Natural killer cell (primary cell): ENCODE measurements at regions not wholly inside any gene's neighbourhood (a gene's known extent, or its start where the extent isn't known, plus 50 kb on each side); places are given as distances from the start of the nearest gene placed in this dataset.

Experiments
- ATAC-seq, 3 donors: fragments of 150-1000 bp in 2 of 3; fragments of 200-7000 bp in 1 of 3; cut with Tn5 transposase; 1 replicate in 1 of 3; 2 replicates in 2 of 3; pipeline ENCODE4 v1.10.0; 2021; ENCODE audit warnings: mild to moderate bottlenecking in 2 of 3, moderate library complexity in 2 of 3
- DNase-seq, 2 donors: peaks; one replicate each; pipeline versions ENCODE4 v3.0.0 to v3.0.0-alpha.2; 2013 to 2021; ENCODE audit warnings: mixed read lengths in 1 of 2
- H3K27ac ChIP-seq: one replicate; pipeline ENCODE4 v1.5.1; 2013; ENCODE audit warnings: mild to moderate bottlenecking, low read length
- H3K27me3 ChIP-seq: one replicate; pipeline ENCODE4 v1.6.1; 2013; ENCODE audit warnings: low read length; ENCODE audit not compliant: control insufficient read depth, insufficient read depth
- H3K36me3 ChIP-seq: one replicate; pipeline ENCODE4 v1.6.1; 2013; ENCODE audit warnings: low read length; ENCODE audit not compliant: control insufficient read depth, insufficient read depth
- H3K4me1 ChIP-seq: one replicate; pipeline ENCODE4 v1.6.1; 2013; ENCODE audit warnings: low read length; ENCODE audit not compliant: control insufficient read depth, insufficient read depth
- H3K4me3 ChIP-seq: one replicate; pipeline ENCODE4 v1.5.1; 2013; ENCODE audit warnings: low read length
- H3K9me3 ChIP-seq: one replicate; pipeline ENCODE4 v1.6.1; 2013; ENCODE audit warnings: low read length; ENCODE audit not compliant: control insufficient read depth, insufficient read depth
- H3K27ac Mint-ChIP-seq, 2 donors: one replicate each; pipeline ENCODE4 v1.8.0; 2022; ENCODE audit warnings: mild to moderate bottlenecking in 2 of 2, mixed read lengths in 2 of 2, moderate library complexity in 1 of 2
- H3K27me3 Mint-ChIP-seq, 2 donors: one replicate each; pipeline ENCODE4 v1.8.0; 2022; ENCODE audit warnings: low read depth in 2 of 2, mixed read lengths in 2 of 2
- H3K36me3 Mint-ChIP-seq: one replicate; pipeline ENCODE4 v1.8.0; 2022; ENCODE audit warnings: mixed read lengths
- H3K4me1 Mint-ChIP-seq, 2 donors: one replicate each; pipeline ENCODE4 v1.8.0; 2022; ENCODE audit warnings: mixed read lengths in 2 of 2
- H3K4me3 Mint-ChIP-seq: one replicate; pipeline ENCODE4 v1.8.0; 2022; ENCODE audit warnings: mild to moderate bottlenecking, moderate library complexity, mixed read lengths
- H3K9me3 Mint-ChIP-seq, 2 donors: one replicate each; pipeline ENCODE4 v1.8.0; 2022; ENCODE audit warnings: mixed read lengths in 2 of 2
- CTCF ChIP-seq: fragments of 200-600 bp; IDR thresholded peaks from one replicate; pipeline ENCODE4 v1.8.0; 2022; ENCODE audit warnings: antibody characterized with exemption
- WGBS: methylation state at CpG from one replicate; pipeline ENCODE4 v1.1.7; 2013; ENCODE audit warnings: missing lambda C conversion rate; ENCODE audit not compliant: insufficient coverage; 5-methylcytosine and 5-hydroxymethylcytosine counted together
- intact Hi-C: fragments of 100-400 bp; cut with micrococcal nuclease; formaldehyde crosslinking; loops from one replicate; pipeline ENCODE4 v1.14.2; 2022

GRCh38 chr2:41410011-41410410, 637.8 kb upstream of the PKDCC start:
- Mint-ChIP-seq H3K4me3 (no peak overlapping the region), H3K4me1 (peaks cover 8% of the 10 kb centered on the region in 2 donors), H3K36me3 (no peaks in the 10 kb centered on the region), H3K27me3 (peaks cover 3 to 5% of the 10 kb centered on the region in 2 donors), H3K27ac (no peak overlapping the region), H3K9me3 (no peaks in the 10 kb centered on the region)
- Histone ChIP-seq H3K36me3 (no peaks in the 10 kb centered on the region), H3K4me3 (no peak overlapping the region), H3K27me3 (no peaks in the 10 kb centered on the region), H3K27ac (no peak overlapping the region), H3K9me3 (no peaks in the 10 kb centered on the region), H3K4me1 (no peaks in the 10 kb centered on the region)
- no peak for TF ChIP-seq CTCF
- intact Hi-C loops, result no loop called here
- 76% methylated on average over 3 of the region's 3 CpGs for WGBS
- DNase-seq, result no peak
- ATAC-seq, result no peak

- Mint-ChIP-seq H3K27me3 (peaks cover 3 to 5% of the 10 kb centered on the region in 2 donors), H3K4me1 (peaks cover 8 to 9% of the 10 kb centered on the region in 2 donors), H3K4me3 (no peak overlapping the region), H3K27ac (no peak overlapping the region), H3K36me3 (no peaks in the 10 kb centered on the region), H3K9me3 (no peaks in the 10 kb centered on the region)
- intact Hi-C loops, result loop anchor here (1.0 to 2.0 kb wide), 2 partner anchors 83 to 285 kb away; no protein-coding TSS in a partner anchor
- no peak overlapping the region for H3K27ac ChIP-seq
- H3K9me3 ChIP-seq, result no peaks in the 10 kb centered on the region
- ATAC-seq, result no peak
- H3K4me3 ChIP-seq, result no peak overlapping the region
- WGBS, result 72% methylated on average over 3 of the region's 4 CpGs
- TF ChIP-seq CTCF, result no peak
- H3K36me3 ChIP-seq, result no peaks in the 10 kb centered on the region
- H3K4me1 ChIP-seq, result no peaks in the 10 kb centered on the region
- no peaks in the 10 kb centered on the region for H3K27me3 ChIP-seq
- DNase-seq, result no peak
Observed at GRCh38 chr2:41413813-41414485, 633.9 kb upstream of the PKDCC start.

GRCh38 chr2:41414486-41415230, 633.2 kb upstream of the PKDCC start:
- Histone ChIP-seq H3K27ac (no peak overlapping the region), H3K4me3 (no peak overlapping the region), H3K27me3 (no peaks in the 10 kb centered on the region), H3K9me3 (no peaks in the 10 kb centered on the region), H3K36me3 (no peaks in the 10 kb centered on the region), H3K4me1 (no peaks in the 10 kb centered on the region)
- no peaks in the 10 kb centered on the region for H3K9me3 Mint-ChIP-seq
- ATAC-seq (peak; percentile 46 to 81 (median 54)), DNase-seq (peak; percentile 8 to 14)
- intact Hi-C loops, result loop anchor here (1.0 to 2.0 kb wide), 2 partner anchors 83 to 284 kb away; no protein-coding TSS in a partner anchor
- WGBS, result 61% methylated on average over 4 of the region's 5 CpGs
- H3K27ac Mint-ChIP-seq, result peak overlapping the region in 1 of 2 donors; percentile 44
- H3K4me1 Mint-ChIP-seq, result peaks cover 8 to 9% of the 10 kb centered on the region in 2 donors
- H3K36me3 Mint-ChIP-seq, result no peaks in the 10 kb centered on the region
- TF ChIP-seq CTCF, result peak; percentile 75
- peaks cover 3 to 5% of the 10 kb centered on the region in 2 donors for H3K27me3 Mint-ChIP-seq
- no peak overlapping the region for H3K4me3 Mint-ChIP-seq
